ENCODE measurements at regions not wholly inside any gene's neighbourhood (a gene's known extent, or its start where the extent isn't known, plus 50 kb on each side); places are given as distances from the start of the nearest gene placed in this dataset.
"Not testable (repeated sequence)": the region's sequence is repeated elsewhere in the genome, so short reads cannot be mapped to it uniquely, and the experiment has no call there.

DNA sequence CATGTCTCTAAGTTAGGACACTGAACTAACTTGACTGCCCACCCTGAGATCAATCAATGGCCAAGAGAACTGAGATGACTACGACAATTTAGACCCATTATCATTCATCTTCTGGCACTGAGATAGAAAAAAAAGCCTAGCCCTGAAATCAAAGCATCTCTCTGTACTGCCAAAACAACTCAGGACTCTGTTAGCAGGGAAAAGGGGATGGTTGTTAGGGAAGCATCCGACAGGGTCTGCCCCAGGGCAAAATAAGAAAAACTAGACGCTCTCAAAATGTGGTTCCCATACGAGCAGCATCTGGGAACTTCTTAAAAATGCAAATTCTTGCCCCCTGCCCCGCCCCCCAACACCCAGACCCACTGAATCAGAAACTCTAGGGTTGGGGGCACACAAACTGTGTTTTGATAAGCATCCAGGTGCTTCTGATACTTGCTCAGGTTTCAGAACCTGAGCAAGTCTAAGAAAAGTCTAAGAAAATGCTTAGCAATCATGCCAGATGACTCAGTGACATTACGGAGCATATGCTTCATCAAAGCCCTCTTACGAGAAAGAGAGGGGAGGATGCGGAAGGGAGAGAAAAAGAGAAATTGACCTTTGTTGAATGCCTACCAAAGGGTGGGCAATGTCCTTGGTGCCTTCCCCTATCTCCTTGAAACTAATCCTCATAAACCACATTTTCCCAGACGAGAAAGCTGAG is 172.8 kb upstream of the HES1 start:
- no peak for DNase-seq (ENCODE audit: low read depth)

DNA sequence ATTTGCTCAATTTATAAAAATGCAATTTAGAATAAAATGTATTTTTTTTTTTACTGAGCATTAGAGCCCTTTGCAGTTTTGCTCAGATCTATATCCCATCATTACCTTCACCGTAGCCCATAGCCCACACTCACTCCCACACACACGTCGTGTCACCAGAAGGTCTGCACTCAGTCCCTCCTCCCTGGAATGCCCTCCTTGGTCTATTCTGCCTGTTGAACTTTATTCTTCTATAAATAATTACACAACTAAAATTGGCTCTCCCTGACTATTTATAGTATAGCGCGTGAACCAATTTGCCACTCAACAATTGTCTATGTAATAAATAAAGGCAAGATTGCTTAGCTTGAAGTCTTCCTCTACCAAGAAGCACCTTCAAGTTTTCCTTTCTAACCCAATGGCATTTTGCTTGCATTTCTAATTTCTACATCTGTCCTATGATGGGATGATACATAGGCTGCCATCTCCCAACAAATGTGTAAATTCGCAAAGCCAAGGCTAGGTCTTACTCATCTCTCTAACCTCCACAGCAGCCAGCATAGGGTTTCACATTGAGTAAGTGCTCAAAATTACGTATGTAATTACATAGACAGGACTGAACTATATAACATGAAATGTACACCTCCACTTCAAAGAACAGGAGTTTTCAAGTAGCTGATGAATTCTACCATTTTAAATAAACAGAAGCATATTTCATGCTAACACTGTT is 172.0 kb upstream of the HES1 start:
- no peak for DNase-seq (ENCODE audit: low read depth)

DNA sequence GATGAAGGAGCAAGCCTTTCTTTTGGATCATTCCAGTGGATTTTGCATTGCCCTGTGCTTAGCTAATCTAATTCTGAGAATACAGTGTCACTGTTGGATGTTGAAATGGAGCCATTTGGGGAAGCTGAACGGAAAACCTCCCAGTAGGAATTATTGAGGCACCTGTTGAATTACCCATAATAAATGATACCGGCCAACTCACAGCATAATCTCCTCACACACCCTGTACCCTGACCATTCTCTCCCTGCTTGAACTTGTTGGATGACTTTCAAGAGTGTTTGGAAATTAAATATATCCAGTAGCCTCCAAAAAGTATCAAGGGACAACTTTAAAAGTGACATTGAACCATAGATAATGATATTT is 171.4 kb upstream of the HES1 start:
- no peak for DNase-seq (ENCODE audit: low read depth)

DNA sequence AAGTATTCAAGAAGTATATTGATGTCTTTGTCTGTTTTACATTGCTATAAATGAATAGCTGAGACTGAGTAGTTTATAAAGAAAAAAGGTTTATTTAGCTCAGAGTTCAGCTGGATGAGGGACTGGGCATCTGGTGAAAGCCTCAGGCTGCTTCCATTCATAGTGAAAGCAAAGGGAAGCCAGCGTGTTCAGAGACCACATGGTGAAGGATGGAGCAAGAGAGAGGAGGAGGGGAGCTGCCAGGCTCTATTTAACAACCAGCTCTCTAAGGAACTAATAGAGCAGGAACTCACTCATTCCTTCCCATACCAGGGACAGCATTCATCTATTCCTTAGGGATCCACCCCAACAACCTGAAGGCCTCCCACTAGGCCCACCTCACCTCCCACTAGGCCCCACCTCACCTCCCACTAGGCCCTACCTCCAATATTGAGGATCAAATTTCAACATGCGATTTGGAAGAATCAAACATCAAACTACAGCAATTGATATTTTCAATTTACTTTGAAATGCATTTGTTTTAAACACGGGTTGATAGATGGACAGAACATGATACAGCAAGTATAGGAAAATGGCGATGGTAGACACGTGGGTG is 167.5 kb upstream of the HES1 start:
- no peak for DNase-seq (ENCODE audit: low read depth)

DNA sequence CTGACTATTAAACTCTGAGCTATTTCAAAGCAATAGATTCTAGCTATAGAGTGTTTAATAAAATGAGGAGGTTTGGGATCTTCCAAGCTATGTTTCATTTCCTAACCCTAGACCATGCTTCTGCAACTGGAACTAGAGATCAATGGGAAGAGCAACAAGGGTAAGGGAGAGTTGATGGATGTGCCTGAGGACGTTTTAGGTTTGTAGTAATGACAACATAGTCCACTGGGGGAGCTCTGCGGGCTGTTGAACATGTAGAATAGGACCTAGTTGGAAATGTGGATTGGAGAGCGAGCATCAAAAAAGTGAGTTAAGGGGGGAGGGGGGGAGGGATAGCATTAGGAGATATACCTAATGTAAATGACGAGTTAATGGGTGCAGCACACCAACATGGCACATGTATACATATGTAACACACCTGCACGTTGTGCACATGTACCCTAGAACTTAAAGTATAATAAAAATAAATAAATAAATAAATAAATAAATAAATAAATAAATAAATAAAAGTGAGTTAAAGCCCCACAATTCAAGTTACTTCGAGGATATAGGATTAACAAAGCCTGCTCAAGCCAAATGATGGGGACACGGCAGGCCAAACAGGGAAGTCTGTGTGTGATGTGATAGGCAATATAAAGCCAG is 165.7 kb upstream of the HES1 start:
- DNase-seq (ENCODE audit: low read depth): not testable (repeated sequence)

DNA sequence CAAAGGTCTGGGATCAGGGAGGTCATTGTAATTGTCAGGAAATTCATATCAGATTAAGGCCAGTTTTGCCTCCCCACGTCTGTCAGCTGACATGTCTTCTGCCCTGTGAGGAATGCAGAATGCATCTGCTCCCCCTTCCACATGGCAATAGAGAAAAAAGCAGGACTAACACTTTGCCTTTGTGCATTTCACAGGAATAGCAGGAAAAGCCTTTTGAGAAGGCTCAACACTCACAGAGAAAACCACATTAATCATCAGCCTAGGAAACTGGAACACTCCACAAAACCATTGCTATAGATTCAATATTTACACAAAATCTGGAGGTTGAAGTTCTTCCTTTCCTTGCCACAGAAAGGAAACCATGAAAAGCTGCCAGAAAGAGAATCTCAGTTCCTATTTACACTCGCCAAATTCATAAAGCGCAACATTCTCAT is 165.2 kb upstream of the HES1 start:
- DNase-seq (ENCODE audit: low read depth): no peak

DNA sequence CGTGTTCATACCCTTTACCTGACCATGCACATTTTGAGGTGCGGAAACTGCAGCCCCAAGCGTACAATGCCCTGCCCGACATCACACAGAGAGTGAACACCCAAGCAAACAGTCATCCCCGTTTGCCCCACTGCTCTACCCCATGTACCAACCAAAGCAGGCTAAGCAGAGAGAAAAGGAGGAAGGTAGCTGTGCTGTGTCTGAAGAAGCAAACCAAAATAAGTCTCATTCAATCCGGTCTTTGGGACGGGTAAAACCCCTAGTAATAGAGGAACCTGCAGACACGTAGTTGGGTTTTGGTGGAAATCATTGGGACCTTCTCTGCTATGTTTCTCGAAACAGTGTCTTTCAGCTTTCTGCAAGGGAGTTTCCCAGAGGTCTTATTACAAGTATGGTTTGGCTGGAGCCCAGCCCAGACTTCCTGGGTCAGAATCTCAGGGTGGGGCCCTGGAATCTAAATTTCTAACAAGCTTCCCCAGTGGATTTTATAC is 164.6 kb upstream of the HES1 start:
- DNase-seq (ENCODE audit: low read depth): no peak

DNA sequence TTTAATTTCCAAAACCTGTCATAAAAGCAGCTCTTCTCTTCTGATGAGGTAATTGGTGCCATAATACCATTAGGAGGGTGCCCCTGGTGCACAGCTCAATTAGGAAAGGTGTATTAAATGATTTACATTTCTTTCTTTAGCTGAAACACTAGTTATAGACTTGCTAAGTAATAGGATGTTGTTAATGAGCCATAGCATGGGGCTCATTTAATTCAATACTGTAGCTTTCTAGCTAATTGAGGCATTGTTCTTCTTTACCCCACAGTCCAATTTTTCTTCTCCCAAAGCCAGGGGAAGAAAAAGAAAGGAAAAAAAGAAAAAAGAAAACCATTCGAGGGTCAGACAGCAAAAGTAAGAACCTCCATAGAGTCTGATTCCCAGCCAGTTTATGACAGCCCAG is 164.0 kb upstream of the HES1 start:
- no peak for DNase-seq (ENCODE audit: low read depth)

DNA sequence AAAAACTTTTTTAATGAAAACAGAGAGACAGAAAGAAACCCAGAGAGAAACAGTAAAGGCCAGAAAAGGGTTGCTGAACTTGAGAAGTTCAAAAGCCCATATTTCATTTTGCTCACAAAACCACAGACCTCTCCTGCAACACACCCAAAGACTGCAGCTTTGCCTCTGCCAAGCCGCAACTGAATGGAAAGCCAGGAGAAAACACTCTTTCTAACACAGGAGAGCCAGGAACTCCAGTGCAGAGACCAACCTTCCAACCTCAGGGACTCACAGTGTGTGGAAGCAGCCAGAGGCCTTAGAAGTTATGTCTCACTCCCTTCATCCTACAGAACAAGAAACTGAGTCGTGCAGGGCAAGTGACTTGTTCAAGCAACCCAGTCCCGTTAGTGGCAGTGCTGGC is 163.1 kb upstream of the HES1 start:
- DNase-seq (ENCODE audit: low read depth): no peak

DNA sequence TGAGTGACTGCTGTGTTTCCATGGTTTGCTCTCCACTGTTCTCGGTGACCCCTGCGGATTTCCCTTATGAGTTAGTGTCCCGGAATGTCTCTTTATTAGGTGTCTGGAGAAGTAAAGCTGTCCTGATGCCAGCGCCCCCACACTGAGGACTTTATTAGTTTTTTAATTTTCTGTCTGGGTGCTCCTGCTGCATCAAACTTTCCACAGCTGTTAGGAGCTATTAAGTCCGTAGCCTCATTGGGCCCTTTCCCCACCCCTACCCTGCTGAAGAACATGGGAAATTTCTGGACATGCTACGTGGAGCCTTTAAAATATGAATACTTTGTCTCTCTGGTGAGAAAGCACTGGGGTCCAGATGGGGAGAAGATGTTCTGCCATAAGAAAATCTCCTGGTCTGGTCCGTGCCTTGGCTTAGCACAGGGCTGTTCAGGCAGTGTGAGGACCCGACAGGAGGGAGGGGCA is 161.7 kb upstream of the HES1 start:
- DNase-seq (ENCODE audit: low read depth): no peak

DNA sequence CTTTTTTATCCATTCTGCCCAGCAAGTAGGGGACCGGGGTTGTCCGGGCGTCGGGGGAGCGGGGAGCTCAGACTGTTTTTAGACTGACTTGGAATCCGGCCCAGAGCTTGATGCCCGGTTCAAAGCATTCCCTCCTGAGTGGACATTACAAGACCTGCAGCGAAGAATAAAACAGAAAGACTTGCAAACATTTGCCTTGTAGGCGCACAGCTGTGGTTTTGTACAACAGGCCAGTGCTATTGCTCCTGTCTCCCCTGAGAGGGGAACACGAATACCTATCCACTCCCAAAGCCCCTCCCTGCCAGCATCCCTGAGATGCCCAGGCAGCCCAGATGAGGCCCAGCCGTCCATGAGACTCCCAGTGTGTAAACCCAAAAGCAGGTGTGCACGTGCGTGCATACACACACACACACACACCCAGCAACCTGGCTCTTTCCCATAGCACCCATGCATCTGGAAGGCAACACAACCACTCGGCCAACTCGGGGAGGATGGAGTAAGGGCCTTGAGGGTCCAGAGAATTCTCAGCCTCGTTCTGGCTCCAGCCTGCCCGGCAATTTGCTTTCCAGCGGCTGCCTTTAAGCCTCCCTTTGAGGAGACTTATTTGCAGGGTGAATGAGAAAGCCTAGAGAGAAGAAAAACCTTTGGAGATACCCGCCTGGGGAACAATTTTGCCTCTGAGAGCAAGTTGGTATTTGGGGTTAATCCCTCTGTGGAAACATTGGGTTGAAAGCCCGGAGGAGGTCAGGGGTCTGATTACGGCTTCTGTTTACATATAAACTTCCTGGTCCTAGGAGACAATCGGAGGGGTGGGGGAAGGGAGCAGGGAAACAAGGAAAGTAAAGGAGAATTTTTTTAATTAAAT is 161.0 kb upstream of the HES1 start:
- no peak for DNase-seq (ENCODE audit: low read depth)

DNA sequence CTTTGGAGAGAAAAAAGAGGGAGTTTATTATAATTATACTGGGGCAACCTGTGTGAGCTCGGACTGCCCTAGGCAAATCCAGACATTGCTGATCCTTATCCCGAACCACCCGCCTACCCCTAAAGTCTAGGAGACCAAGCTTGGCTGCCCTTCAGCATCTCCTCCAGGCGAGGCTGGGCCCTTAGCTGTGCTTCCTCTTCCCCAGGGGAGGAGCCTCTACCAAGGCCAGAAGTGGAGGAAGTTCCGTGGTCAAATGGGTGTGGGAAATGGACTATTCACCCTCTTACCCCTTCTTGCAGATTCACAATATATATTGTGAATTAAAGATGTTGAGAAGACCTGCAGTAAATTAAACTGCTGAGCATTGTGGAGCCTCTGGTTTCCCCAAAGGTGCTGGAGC is 158.3 kb upstream of the HES1 start:
- no peak for DNase-seq (ENCODE audit: low read depth)

DNA sequence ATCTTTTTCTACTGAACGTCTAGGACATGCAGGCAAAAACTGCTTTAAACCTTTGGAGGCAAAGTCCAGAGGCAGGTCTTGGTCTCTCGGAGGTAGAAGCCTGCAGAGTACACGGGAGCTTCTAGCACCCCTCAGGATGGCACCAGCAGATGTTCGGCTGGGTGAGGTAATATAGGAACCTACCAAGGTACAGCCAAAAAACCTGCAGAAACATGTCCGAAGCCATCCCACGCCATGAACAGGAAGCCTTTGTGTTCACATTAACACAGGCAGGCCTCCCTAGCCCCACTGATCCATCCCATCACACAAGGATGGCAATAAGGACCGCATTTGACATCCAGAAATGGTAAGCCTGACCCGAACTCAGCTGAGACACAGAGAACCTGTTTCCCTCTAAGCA is 157.9 kb upstream of the HES1 start:
- DNase-seq (ENCODE audit: low read depth): no peak

DNA sequence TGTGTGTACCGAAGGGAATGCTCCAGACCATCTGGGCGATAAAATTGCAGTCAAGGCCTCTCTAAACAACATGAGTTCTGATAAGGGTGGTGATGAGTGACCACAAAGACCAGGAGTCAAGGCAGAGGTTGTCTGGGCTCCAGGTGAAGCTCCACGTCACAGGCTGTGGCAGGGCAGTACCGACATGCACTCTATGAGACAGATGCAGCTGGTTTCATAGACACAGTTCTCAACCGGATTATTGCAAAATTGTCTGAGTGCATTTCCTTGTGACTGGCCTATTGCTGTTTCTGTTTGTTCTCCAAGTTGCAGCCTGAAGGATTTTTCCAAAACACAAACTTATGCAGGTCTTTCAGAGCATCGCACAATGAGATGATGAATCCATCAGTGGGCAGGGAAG is 157.5 kb upstream of the HES1 start:
- DNase-seq (ENCODE audit: low read depth): no peak

DNA sequence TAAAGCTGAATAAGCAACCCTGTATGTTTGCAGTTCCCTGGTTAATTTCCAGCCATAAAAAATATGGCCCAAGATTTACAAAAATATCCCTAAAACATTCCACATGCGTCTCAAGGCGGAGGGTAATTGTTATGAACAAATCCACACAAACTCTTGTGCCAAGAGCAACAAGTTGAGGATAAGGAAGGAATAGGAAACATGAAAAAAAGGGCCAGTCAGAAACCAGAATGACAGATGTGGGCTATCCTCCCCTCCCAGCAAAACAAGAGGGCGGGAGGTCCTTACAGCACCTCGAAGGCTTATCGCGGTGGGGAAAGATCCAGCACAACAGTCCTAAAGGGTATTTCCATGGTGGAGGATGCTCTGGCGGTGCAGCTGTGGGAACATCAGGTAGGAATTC is 155.6 kb upstream of the HES1 start:
- DNase-seq (ENCODE audit: low read depth): no peak

DNA sequence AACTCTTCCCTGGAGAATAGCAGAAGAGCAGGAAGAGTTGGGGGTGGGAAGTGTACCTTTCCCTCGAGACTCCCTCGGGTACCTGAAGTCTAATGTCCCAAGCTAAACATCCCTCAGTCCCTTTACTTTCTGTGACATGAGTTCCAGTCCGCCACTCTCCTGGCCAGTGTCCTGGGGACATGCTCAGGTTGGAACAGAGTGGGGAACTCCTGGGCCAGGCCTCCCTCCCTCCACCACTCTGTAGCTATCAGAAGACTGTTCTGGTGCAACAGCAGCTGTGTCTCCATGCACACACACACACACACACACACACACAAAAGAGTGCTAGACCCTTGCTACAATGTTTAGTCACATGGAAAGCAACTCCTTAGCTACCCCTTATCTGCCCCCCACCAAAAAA is 155.0 kb upstream of the HES1 start:
- DNase-seq (ENCODE audit: low read depth): no peak

DNA sequence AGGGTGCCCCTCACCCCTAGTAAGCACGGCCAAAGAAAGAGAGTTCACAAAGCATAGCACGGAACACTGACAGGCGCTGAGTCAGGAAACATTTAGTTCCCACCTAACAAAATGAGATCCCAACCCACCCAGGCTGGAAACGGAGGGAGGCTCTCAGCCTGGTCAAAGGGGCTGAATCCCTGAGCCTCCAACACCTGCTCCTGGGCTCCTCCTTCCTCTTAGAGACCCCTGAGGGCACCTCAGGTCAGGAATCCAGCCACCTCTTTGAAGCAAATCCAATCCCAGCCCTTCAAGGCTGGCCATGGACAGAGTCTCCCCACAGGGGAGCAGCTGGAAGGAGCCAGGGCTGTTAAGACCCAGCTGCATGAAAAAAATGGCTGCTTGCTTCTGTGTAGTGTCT is 154.4 kb upstream of the HES1 start:
- DNase-seq (ENCODE audit: low read depth): no peak

DNA sequence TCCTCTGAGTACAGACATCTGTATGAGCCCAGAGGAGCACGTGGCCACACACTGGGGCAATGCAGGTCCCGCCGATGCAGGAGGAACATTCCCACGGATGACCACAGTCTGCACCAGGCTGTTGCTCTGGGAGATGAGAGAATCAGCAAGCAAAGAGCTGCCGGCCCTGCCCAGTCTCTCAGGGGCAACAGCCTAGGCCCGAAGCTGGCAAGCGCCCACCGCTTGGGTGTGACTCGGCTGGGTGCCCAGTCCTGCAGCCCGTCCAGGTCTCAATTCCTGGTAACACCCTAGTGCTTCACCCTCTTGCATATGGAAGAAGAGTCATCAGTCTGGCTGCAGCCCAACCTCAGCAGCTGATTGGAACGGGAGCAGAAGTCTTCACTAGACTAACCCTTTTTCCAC is 153.7 kb upstream of the HES1 start:
- DNase-seq (ENCODE audit: low read depth): no peak

DNA sequence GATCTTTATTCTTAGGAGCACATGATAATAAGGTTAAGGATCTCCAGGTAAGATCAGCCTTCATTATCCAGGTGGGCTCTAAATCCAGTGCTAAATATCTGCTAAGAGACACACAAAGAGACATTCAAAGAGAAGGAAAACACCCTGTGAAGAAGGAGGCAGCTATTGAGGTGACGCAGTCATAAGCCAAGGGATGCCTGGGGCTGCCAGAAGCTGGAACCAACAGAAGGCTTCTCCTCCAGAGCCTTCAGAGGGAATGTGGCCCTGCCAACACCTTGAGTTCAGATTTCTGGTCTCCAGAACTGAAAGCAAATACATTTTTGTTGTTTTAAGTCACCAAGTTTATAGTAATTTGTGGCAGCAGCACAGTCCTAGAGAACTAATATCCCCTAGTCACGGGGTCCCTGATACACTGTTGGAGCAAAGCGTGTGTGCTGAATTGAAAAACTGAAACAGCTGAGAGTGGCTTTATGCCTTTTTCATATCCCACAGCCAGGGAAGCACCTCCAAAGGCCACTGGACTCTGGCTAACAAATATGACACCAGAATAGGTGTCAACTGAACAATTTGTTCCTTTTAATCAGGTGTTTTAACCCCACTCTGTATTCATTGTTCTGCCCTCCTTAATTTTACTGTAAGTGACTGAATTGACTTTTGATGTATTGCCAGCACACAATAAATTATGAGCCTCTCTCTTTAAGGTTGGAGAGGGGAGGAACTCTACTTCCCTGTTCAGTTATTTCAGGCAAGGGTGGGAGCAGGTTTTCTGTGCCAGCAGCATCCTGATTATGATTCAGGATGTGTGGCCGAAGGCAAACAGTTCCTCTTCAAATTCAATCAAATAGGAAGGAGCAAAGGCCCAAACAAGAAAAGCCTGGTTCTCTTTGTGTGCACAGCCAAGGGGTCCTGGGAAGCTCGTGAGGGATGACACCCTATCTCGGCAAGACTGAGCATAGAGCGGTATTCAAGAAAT is 151.8 kb upstream of the HES1 start:
- DNase-seq (ENCODE audit: low read depth): no peak

DNA sequence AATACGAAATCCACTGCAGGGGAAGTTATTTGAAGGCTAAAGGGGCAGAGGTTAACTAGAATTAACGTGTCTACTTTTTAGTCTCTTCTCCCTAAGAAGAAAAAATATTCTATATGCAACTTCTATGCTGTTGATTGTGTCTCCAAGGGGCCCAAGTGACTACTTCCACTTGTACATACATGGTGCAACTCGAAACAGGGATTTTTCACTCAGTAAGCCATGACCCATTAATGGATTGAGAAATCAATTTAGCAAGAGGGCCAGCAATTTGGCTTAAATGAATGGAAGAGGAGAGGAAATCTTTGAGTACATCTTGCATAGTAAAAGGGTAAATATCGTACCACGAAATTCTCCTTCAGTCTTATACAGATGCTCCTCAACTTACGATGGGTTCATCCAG is 151.1 kb upstream of the HES1 start:
- DNase-seq (ENCODE audit: low read depth): no peak

DNA sequence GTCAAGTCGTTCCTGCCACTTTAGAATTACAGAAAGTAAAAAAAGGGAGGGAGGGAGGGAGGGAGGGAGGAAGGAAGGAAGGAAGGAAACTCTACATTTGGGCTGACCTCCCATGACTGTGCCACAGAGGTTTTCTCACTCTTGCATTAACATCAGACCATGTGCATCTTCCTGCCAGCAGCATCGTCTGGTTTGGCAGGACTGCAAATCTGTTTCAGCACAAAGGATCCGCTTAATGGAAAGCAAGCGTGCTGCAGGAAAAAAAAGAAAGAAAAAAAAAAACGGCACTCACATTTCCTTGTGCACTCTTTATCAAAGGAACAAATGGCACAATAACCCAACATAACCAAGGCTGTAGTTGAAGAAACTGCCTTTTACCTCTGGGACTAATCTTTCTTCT is 148.8 kb upstream of the HES1 start:
- DNase-seq (ENCODE audit: low read depth): no peak

All from activated T-helper 1 cell treated with Interleukin-2 at 50 U/mL for 16 hours (primary cell).